ENCODE measurements at regions not wholly inside any gene's neighbourhood (a gene's known extent, or its start where the extent isn't known, plus 50 kb on each side); places are given as distances from the start of the nearest gene placed in this dataset.

DNA sequence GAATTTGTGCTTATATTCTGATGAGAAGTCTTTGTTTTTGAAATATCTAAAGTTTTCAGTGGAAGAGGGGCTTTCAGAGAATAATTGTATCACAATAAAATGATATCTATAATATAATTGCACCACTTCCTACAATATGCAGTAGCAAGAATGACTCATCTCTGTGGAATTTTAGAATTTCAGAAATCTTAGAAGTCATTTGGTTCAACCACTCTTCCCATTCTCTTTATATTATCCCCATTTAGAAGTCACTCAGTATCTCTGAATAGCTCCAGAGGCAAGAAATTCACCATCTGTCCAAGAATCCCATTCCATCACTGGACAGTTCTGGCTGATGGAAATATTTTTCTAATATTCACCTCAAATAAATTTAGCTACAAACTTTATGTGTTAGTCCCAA, 59.3 kb upstream of the CCDC68 start:
- peak; percentile 73 for DNase-seq (ENCODE audit: low read depth, low spot score)
- no peak overlapping the region for H3K4me3 ChIP-seq (ENCODE audit: low read depth, low read length)
- TF ChIP-seq, protein P1, sequence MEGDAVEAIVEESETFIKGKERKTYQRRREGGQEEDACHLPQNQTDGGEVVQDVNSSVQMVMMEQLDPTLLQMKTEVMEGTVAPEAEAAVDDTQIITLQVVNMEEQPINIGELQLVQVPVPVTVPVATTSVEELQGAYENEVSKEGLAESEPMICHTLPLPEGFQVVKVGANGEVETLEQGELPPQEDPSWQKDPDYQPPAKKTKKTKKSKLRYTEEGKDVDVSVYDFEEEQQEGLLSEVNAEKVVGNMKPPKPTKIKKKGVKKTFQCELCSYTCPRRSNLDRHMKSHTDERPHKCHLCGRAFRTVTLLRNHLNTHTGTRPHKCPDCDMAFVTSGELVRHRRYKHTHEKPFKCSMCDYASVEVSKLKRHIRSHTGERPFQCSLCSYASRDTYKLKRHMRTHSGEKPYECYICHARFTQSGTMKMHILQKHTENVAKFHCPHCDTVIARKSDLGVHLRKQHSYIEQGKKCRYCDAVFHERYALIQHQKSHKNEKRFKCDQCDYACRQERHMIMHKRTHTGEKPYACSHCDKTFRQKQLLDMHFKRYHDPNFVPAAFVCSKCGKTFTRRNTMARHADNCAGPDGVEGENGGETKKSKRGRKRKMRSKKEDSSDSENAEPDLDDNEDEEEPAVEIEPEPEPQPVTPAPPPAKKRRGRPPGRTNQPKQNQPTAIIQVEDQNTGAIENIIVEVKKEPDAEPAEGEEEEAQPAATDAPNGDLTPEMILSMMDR (IDR thresholded peaks at IDR 0.05; ENCODE audit: low read depth, low read length), result no peak
- in situ Hi-C loops (cut with HindIII; ENCODE audit: low sequenced_read_pairs), result no loop called here

DNA sequence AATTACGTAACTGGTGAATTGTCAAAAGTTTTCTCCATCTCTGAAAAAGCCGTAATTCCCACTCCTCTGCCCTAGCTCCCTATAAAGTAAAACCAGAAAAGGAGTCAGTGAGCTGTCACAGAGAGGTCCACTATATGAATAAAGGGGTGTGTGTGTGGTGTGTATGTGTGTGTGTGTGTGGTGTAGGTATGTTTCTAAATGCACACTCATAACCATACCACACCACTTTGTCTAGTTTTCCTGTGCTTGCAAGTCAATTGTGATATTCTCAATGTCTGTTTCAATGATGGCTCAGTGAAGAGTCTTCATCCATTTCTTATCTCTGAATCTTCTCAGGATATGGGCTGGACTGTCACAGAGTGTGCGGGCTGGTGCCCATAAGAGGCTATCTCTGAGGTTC, 54.8 kb upstream of the CCDC68 start:
- no peak for DNase-seq (ENCODE audit: low read depth, low spot score)
- TF ChIP-seq, protein P1 (IDR thresholded peaks at IDR 0.05; ENCODE audit: low read depth, low read length), result no peak
- in situ Hi-C loops (cut with HindIII; ENCODE audit: low sequenced_read_pairs), result no loop called here
- no peak overlapping the region for H3K4me3 ChIP-seq (ENCODE audit: low read depth, low read length)

DNA sequence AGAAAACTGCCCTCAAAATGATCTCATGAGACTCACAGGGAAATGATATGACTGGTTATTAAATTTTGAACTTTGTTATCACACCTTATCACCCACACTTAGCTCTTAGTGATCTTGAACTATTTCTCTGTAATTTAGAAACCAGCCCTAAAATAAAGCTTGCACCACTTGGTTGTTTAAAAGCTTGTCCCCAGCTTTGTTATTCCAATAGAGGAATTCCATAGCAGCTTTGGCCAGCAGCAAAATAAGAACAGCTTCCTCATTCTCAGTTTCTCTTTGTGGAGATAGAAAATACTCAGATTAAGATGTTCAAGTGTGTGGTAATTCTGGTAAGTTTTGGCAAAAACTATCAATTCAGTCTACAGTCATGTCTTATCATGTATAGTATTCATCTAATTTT, 54.4 kb upstream of the CCDC68 start:
- no peak for DNase-seq (ENCODE audit: low read depth, low spot score)
- TF ChIP-seq, protein P1 (IDR thresholded peaks at IDR 0.05; ENCODE audit: low read depth, low read length), result no peak
- H3K4me3 ChIP-seq (ENCODE audit: low read depth, low read length), result no peak overlapping the region
- in situ Hi-C loops (cut with HindIII; ENCODE audit: low sequenced_read_pairs), result no loop called here

DNA sequence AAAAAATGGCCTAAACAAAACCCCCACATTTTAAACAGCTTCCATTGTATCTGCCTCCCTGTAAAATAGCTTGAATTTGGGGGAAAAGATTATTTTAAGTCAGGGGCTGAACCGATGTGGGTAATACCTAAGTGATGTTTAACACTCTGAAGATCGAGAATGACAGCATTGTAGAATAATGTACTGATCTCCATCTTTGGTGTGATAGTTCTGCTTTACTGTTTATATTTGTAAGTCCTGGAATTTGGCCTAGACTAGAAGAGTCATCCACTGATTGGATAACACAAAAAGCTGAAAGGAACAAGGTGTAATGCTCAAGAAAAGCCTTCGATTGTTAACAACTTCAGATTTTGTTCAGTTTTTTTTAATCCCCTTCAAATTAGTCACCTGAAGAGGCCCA, 53.8 kb upstream of the CCDC68 start:
- H3K4me3 ChIP-seq (ENCODE audit: low read depth, low read length), result no peak overlapping the region
- TF ChIP-seq, protein P1 (IDR thresholded peaks at IDR 0.05; ENCODE audit: low read depth, low read length), result no peak
- in situ Hi-C loops (cut with HindIII; ENCODE audit: low sequenced_read_pairs), result no loop called here
- no peak for DNase-seq (ENCODE audit: low read depth, low spot score)

DNA sequence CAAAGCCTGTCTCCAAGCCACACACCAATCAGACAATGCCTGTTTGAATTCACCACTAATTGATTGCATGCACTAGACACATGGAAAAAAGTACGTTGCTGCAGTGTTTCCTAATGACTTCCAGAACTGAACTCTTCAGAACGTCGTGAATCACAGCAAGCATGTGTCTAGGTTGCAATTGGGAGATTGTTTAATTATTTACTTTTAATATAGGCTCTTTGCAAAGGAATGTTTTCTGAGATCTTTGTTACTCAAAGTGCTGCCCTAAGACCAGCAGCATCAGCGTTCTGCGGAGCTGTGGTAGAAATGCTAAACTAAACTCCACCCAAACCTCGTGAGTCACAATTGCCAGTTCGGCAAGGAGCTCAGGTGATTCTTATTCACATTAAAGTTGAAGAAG, 52.7 kb upstream of the CCDC68 start:
- no peak for DNase-seq (ENCODE audit: low read depth, low spot score)
- TF ChIP-seq, protein P1 (IDR thresholded peaks at IDR 0.05; ENCODE audit: low read depth, low read length), result no peak
- in situ Hi-C loops (cut with HindIII; ENCODE audit: low sequenced_read_pairs), result no loop called here
- H3K4me3 ChIP-seq (ENCODE audit: low read depth, low read length), result no peak overlapping the region
